GM21423 (cell line): ENCODE measurements at regions not wholly inside any gene's neighbourhood (a gene's known extent, or its start where the extent isn't known, plus 50 kb on each side); places are given as distances from the start of the nearest gene placed in this dataset.

Source experiments
- ATAC-seq: cut with Tn5 transposase; IDR thresholded peaks from one replicate; pipeline ENCODE4 v1.9.1; 2021; ENCODE audit warnings: mild to moderate bottlenecking, moderate library complexity; ENCODE audit not compliant: unreplicated experiment

- ATAC-seq: no peak
Observed at GRCh38 chr14:65872536-65872935, 460.0 kb downstream of the FUT8 start.

- ATAC-seq: no peak
Observed at GRCh38 chr14:65877166-65877565, 464.6 kb downstream of the FUT8 start.

DNA sequence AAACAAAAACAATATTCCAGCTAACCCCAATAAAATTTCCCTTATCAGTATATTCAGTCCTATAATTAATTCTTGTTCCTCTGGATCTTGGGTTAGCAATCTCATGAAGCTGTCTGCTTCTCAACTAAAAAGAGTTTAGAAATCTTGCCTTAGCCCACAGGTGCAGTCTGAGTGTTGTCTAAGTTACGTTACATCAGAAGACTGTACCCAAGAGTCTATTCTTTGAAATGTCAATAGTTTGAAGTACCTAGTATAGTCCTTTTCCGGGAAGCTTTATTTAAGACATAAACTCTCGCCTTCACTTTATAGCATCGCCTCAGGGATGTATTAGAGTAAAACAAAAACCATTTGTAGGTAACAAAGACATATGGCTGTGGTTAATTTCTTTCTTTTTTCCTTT, 465.1 kb downstream of the FUT8 start:
- ATAC-seq: no peak

DNA sequence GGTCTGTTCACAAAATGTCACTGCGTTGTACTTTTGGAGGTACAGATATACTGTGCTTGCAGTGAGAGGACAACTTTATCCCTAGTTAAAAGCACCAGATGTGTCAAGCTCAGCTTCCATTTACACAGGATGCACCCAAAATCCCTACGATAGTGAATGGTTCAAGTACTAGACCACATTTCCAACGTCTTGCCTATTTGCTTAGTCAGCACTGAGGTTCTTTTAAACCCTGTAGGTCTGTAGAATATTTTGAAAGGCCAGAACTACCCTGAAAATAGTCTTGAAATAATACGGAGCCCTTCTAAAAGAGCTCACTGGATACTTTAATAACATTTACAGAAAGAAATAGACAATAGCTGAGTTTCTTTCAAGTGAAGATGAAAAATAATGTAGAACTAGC, 466.1 kb downstream of the FUT8 start:
- no peak for ATAC-seq

DNA sequence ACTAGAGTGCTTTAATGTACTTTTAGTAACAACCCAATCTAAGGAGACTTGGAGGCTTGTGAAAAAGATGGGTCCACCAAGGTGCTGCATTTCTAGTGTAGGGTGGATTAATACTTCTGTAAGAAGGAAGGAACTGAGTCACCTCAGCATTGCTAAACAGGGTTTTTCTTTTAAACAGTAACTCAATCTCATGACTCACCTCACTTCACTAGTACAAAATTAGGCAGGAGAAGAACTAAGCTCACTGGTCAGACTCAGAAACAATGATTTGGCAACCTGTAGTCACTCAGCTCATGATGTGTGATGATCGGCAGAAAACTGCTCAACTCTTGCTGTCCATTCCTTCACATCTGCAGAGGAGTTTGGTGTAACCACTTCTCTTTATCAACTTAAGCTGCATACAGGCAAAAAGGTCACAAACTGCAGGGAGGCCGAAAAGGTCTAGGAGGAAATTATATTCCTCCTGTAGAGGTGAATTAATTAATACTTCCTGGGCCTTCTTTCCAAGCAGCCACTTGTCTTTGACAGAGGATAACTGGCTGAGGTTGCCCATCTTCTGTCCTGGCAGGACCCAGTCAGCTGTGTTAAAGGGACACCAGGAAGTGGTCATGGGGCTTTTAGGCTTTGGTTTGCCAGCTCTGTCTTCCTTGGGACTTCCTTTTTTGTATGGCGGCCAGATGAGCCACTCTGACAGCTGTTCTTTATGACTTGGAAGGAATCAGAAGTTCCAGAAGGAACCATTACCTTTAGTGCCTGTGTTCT, 466.9 kb downstream of the FUT8 start:
- no peak for ATAC-seq

GRCh38 chr14:65880507-65880906, 468.0 kb downstream of the FUT8 start:
- ATAC-seq: no peak

- ATAC-seq: no peak
Observed at GRCh38 chr14:65881642-65882041, 469.1 kb downstream of the FUT8 start.

GRCh38 chr14:65888677-65889076, 476.1 kb downstream of the FUT8 start:
- ATAC-seq: no peak

DNA sequence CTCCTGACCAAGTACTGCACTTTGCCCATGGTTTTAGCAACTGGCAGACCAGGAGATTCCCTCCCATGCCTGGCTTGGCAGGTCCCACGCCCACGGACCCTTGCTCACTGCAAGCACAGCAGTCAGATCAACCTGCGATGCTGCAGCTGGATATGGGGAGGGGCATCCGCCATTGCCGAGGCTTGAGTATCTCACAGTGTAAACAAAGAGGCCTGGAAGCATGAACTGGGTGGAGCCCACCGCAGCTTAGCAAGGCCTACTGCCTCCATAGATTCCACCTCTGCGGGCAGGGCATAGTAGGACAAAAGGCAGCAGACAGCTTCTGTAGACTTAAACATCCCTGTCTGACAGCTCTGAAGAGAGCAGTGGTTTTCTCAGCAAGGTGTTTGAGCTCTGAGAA, 479.8 kb downstream of the FUT8 start:
- no peak for ATAC-seq

- no peak for ATAC-seq
Observed at GRCh38 chr14:65900164-65900563, 487.6 kb downstream of the FUT8 start.

GRCh38 chr14:65901595-65901994, 489.1 kb downstream of the FUT8 start:
- ATAC-seq: no peak

DNA sequence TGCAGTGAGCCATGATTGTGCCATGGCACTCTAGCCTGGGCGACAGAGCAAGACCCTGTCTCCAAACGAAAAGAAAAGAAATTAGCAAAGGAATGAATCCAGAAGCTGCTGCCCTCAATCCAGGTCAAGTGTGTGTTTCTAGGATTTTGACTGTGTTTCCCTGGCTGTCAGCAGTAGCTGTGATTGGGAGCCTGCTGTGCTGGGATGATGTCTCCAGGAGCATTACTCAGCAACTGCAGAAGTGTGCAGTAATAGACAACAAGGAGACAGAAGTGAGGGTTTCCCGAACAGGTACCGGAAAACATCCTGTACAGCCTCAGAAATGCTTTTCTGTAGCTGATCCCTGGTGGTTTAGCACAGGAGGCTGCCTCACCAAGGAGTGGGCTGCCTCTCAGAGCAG, 492.5 kb downstream of the FUT8 start:
- no peak for ATAC-seq

- no peak for ATAC-seq
Observed at GRCh38 chr14:65906344-65906743, 493.8 kb downstream of the FUT8 start.

- no peak for ATAC-seq
Observed at GRCh38 chr14:65906948-65907347, 494.4 kb downstream of the FUT8 start.

- ATAC-seq: no peak
Observed at GRCh38 chr14:65910108-65910786, 497.7 kb downstream of the FUT8 start.

DNA sequence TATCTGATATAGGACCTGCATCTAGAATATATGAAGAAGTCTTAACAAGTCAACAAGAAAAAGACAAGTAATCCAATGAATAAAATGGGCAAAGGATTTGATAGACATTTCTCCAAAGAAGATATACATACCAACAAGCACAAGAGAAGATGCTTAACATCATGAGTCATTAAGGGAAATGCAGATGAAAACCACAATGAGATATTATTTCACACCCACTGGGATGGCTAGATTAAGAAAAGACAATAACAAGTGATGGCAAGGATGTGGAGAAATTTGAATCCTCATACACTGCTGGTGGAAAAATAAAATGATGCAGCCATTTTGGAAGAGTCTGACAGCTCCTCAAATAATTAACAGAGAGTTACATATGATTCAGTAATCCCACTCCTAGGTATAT, 502.6 kb downstream of the FUT8 start:
- ATAC-seq: no peak

- ATAC-seq: no peak
Observed at GRCh38 chr14:65916055-65916454, 503.5 kb downstream of the FUT8 start.

GRCh38 chr14:65920996-65921395, 508.5 kb downstream of the FUT8 start:
- ATAC-seq: no peak

- ATAC-seq: no peak
Observed at GRCh38 chr14:65922142-65922541, 509.6 kb downstream of the FUT8 start.

DNA sequence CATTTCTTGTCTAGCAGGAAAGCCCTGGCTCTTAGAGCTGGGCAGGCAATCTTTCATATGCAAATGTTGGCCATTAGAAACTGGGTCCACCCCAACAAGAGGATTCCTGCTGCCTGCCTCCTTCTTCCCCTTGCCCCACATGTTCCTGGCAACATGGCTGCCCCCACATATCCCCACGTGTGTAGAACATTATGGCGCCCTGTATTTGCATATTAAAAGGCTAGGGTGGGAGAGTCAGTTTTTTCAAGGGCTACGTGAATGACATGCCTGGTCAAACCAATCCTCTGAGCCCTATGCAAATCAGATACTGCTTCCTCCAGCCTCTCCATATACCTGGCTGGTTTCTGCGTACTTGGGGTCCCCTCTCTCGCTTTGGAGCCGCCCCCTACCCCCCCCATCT, 514.0 kb downstream of the FUT8 start:
- no peak for ATAC-seq

DNA sequence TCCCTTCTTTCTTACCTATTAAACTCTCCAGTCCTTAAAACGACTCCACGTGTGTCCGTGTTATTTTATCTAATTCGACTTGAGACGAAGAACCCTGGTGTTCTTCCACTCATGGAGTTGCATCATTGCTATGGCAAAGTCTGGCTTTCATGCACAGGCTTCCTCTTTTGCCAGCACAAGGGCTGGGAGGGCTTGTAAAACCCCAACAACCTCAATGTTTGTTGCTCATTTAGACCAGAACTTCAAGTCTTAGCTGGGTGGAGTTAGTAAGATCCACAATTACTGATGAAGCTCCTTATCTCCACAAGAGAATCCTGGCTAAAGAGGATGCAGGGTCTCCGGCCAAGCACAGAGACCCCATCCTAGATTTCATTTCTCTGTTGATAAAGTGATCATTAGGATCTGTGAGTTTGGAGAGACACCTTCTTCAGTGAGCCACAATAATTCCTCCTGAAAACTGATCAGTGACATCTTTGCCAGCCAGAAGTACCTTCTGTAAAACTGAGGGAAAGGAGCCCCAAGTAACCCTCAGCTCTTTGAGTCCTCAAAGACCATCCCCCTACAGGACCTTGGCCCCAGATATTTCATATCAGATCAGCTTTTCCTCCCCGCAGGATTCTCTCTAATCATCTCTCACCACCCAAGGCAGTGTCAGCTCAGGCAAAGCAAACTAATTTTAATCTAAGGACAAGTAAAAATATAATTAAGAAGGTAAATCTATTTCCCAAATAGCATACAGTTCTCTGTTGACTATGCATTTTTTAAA, 514.6 kb downstream of the FUT8 start:
- no peak for ATAC-seq

DNA sequence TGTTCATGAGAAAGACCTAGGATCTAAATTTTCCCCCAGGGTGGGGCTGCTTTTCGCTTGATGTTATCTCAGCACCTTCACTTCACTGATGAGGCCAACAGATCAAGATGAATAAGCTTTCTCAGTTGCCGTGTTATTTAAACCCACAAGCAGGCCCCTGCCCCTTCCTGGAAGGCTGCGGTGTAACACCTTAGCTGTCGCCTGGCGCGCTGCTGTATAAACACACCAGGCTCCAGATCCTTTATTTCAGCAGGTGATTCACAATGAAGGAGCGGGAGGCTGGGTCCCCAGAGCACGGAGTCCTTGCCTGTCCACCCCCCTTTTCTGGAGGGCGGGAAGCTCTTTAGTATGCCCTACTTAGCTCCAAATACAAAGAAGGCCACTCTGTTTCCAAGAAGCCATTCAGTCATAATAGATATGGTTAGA, 515.4 kb downstream of the FUT8 start:
- ATAC-seq: no peak
